Astrocyte (in vitro differentiated cells and primary cell): ENCODE measurements at regions not wholly inside any gene's neighbourhood (a gene's known extent, or its start where the extent isn't known, plus 50 kb on each side); places are given as distances from the start of the nearest gene placed in this dataset.

Experiments used
- DNase-seq: peaks from one replicate; pipeline ENCODE4 v3.0.0-alpha.2; 2010; ENCODE audit warnings: low read depth
- FAIRE-seq: peaks from 2 replicates; lab custom pipeline; 2011; peaks lifted over from hg19 to GRCh38; lab: Jason Lieb, UNC
- H2AFZ ChIP-seq: 2 replicates; pipeline ENCODE4 v1.6.0; 2012; ENCODE audit warnings: low read depth, low read length, inconsistent platforms
- H3K27ac ChIP-seq: 2 replicates; pipeline ENCODE4 v1.5.1; 2011; ENCODE audit warnings: low read depth, low read length, inconsistent platforms
- H3K27me3 ChIP-seq: 2 replicates; pipeline ENCODE4 v1.6.0; 2011; ENCODE audit warnings: low read length, inconsistent platforms; ENCODE audit not compliant: insufficient read depth
- H3K36me3 ChIP-seq: 2 replicates; pipeline ENCODE4 v1.5.1; 2011; ENCODE audit warnings: low read length, inconsistent platforms; ENCODE audit not compliant: insufficient read depth
- H3K4me1 ChIP-seq: 2 replicates; pipeline ENCODE4 v1.5.1; 2011; ENCODE audit warnings: low read length, inconsistent platforms; ENCODE audit not compliant: insufficient read depth
- H3K4me2 ChIP-seq: 2 replicates; pipeline ENCODE4 v1.6.0; 2012; ENCODE audit warnings: low read length, inconsistent platforms
- H3K4me3 ChIP-seq: 2 replicates; pipeline ENCODE4 v1.5.1; 2011; ENCODE audit warnings: low read depth, mild to moderate bottlenecking, low read length, inconsistent platforms; ENCODE audit not compliant: insufficient read depth
- H3K79me2 ChIP-seq: 2 replicates; pipeline ENCODE4 v1.6.0; 2012; ENCODE audit warnings: mild to moderate bottlenecking, low read length, inconsistent platforms; ENCODE audit not compliant: insufficient read depth
- H3K9ac ChIP-seq: 2 replicates; pipeline ENCODE4 v1.6.0; 2012; ENCODE audit warnings: mild to moderate bottlenecking, low read length, inconsistent platforms
- H3K9me3 ChIP-seq: 2 replicates; pipeline ENCODE4 v1.5.1; 2012; ENCODE audit warnings: low read depth, mild to moderate bottlenecking, low read length, inconsistent platforms; ENCODE audit not compliant: insufficient read depth
- H4K20me1 ChIP-seq: 2 replicates; pipeline ENCODE4 v1.6.0; 2012; ENCODE audit warnings: low read length, inconsistent platforms; ENCODE audit not compliant: insufficient read depth
- H3K27ac Mint-ChIP-seq: one replicate; pipeline ENCODE4 v1.8.0; 2021; ENCODE audit warnings: mild to moderate bottlenecking, mixed read lengths; ENCODE audit not compliant: unreplicated experiment
- H3K27me3 Mint-ChIP-seq: one replicate; pipeline ENCODE4 v1.8.0; 2021; ENCODE audit warnings: low read depth, mixed read lengths; ENCODE audit not compliant: unreplicated experiment
- H3K36me3 Mint-ChIP-seq: one replicate; pipeline ENCODE4 v1.8.0; 2021; ENCODE audit warnings: low read depth, mixed read lengths; ENCODE audit not compliant: unreplicated experiment
- H3K4me1 Mint-ChIP-seq: one replicate; pipeline ENCODE4 v1.8.0; 2021; ENCODE audit warnings: low read depth, mixed read lengths; ENCODE audit not compliant: unreplicated experiment
- H3K4me3 Mint-ChIP-seq: one replicate; pipeline ENCODE4 v1.8.0; 2021; ENCODE audit warnings: mild to moderate bottlenecking, moderate library complexity, mixed read lengths; ENCODE audit not compliant: unreplicated experiment
- H3K9me3 Mint-ChIP-seq: one replicate; pipeline ENCODE4 v1.8.0; 2021; ENCODE audit warnings: mild to moderate bottlenecking, mixed read lengths; ENCODE audit not compliant: unreplicated experiment
- EZH2 ChIP-seq: IDR thresholded peaks from 2 replicates; pipeline ENCODE4 v1.6.1; 2012; ENCODE audit warnings: mild to moderate bottlenecking, low read length, inconsistent platforms; ENCODE audit not compliant: insufficient read depth
- TF ChIP-seq, protein P1 (sequence below): IDR thresholded peaks from 2 replicates; pipeline ENCODE4 v1.5.1; 2011; ENCODE audit warnings: low read depth, mild to moderate bottlenecking, inconsistent platforms, low read length, moderate library complexity; ENCODE audit not compliant: insufficient read depth

DNA sequence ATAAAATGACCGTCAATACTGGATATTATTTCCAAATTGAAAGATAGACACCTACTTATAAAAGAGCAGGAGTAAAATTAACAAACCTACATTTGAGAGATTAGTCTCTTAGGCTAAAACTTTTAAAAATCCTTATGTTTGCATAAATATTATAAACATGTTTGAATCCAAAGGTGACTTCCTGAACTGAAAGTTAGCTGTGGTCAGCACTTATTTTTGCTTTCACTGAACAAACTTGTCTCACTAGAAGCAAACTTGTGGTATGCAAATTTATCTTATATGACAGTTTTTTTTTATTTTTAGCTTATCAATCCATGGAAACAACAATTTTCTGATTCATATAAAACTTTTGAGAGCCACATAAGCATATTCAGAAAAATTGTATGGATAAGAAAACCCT, 502.6 kb upstream of the COX7C start:
- H3K4me1 ChIP-seq: no peaks in the 10 kb centered on the region
- no peaks in the 10 kb centered on the region for H3K36me3 ChIP-seq
- no peaks in the 10 kb centered on the region for H3K9me3 ChIP-seq
- H3K4me2 ChIP-seq: no peak overlapping the region
- DNase-seq (no peak), FAIRE-seq (no peak)
- no peaks in the 10 kb centered on the region for H4K20me1 ChIP-seq
- no peaks in the 10 kb centered on the region for H3K27me3 ChIP-seq
- H3K9ac ChIP-seq: no peak overlapping the region
- Mint-ChIP-seq H3K27me3 (no peaks in the 10 kb centered on the region), H3K9me3 (no peaks in the 10 kb centered on the region), H3K4me1 (no peaks in the 10 kb centered on the region), H3K36me3 (no peaks in the 10 kb centered on the region), H3K4me3 (no peak overlapping the region), H3K27ac (no peak overlapping the region)
- H2AFZ ChIP-seq: no peak overlapping the region
- TF ChIP-seq EZH2: no peak
- TF ChIP-seq, protein P1, sequence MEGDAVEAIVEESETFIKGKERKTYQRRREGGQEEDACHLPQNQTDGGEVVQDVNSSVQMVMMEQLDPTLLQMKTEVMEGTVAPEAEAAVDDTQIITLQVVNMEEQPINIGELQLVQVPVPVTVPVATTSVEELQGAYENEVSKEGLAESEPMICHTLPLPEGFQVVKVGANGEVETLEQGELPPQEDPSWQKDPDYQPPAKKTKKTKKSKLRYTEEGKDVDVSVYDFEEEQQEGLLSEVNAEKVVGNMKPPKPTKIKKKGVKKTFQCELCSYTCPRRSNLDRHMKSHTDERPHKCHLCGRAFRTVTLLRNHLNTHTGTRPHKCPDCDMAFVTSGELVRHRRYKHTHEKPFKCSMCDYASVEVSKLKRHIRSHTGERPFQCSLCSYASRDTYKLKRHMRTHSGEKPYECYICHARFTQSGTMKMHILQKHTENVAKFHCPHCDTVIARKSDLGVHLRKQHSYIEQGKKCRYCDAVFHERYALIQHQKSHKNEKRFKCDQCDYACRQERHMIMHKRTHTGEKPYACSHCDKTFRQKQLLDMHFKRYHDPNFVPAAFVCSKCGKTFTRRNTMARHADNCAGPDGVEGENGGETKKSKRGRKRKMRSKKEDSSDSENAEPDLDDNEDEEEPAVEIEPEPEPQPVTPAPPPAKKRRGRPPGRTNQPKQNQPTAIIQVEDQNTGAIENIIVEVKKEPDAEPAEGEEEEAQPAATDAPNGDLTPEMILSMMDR: no peak
- H3K4me3 ChIP-seq: no peak overlapping the region
- H3K79me2 ChIP-seq: no peaks in the 10 kb centered on the region
- H3K27ac ChIP-seq: no peak overlapping the region

DNA sequence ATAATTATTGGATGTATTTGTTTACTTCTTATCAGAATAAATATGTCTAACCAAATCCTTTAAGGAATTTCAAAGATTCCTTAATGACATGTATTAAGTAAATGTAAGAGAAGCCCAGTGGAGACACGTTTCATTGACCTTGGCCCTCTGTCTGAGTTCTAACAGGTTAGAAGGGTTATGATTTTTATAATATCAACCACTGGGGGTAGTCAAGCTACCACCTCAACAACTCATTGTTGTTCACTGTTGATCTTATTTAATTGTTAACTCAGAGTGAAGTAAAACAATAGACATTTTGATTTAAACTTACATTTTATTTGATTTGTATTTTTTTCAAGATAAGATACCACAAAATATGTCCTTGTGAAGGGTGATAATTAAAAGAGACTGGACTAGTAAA, 499.2 kb upstream of the COX7C start:
- Mint-ChIP-seq H3K27me3 (no peaks in the 10 kb centered on the region), H3K36me3 (no peaks in the 10 kb centered on the region), H3K9me3 (no peaks in the 10 kb centered on the region), H3K27ac (no peak overlapping the region), H3K4me3 (no peak overlapping the region), H3K4me1 (no peaks in the 10 kb centered on the region)
- H3K4me3 ChIP-seq: no peak overlapping the region
- H3K36me3 ChIP-seq: no peaks in the 10 kb centered on the region
- H4K20me1 ChIP-seq: no peaks in the 10 kb centered on the region
- no peak for TF ChIP-seq EZH2
- TF ChIP-seq, protein P1: no peak
- no peaks in the 10 kb centered on the region for H3K79me2 ChIP-seq
- no peak overlapping the region for H3K4me2 ChIP-seq
- H2AFZ ChIP-seq: no peak overlapping the region
- no peak overlapping the region for H3K27ac ChIP-seq
- H3K9ac ChIP-seq: no peak overlapping the region
- no peaks in the 10 kb centered on the region for H3K9me3 ChIP-seq
- H3K27me3 ChIP-seq: no peaks in the 10 kb centered on the region
- no peaks in the 10 kb centered on the region for H3K4me1 ChIP-seq
- DNase-seq (no peak), FAIRE-seq (no peak)

DNA sequence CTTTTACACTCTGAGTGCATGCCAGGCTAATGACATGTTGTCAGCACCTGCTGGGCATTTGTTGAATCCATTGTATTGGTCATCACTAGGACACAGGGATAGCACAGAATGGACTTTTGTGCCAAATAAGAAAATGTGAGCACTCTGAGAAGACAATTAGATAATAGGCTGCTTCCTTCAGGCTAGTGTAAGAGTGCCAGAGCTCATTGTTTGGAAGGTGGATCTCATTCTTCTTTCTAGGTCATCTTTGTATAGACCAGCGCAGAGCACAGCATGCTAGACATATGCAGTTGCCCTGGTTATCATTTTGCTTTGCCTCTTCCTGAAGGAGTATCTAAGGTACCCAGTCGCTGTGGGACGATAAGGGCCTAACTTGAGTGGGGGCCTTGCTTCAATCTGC, 493.4 kb upstream of the COX7C start:
- Histone ChIP-seq H4K20me1 (no peaks in the 10 kb centered on the region), H3K36me3 (no peaks in the 10 kb centered on the region), H2AFZ (no peak overlapping the region), H3K4me2 (no peak overlapping the region), H3K9ac (no peak overlapping the region), H3K27ac (no peak overlapping the region), H3K4me1 (no peaks in the 10 kb centered on the region), H3K79me2 (no peaks in the 10 kb centered on the region), H3K4me3 (no peak overlapping the region), H3K27me3 (no peaks in the 10 kb centered on the region), H3K9me3 (no peaks in the 10 kb centered on the region)
- H3K36me3 Mint-ChIP-seq: no peaks in the 10 kb centered on the region
- H3K27ac Mint-ChIP-seq: no peak overlapping the region
- H3K9me3 Mint-ChIP-seq: no peaks in the 10 kb centered on the region
- DNase-seq: no peak
- no peak for FAIRE-seq
- TF ChIP-seq, protein P1: no peak
- TF ChIP-seq EZH2: no peak
- no peaks in the 10 kb centered on the region for H3K4me1 Mint-ChIP-seq
- no peak overlapping the region for H3K4me3 Mint-ChIP-seq
- no peaks in the 10 kb centered on the region for H3K27me3 Mint-ChIP-seq
